Right hindlimb (tissue), 1 donor: ENCODE measurements at regions not wholly inside any gene's neighbourhood (a gene's known extent, or its start where the extent isn't known, plus 50 kb on each side); places are given as distances from the start of the nearest gene placed in this dataset.
"Not testable (repeated sequence)": the region's sequence is repeated elsewhere in the genome, so short reads cannot be mapped to it uniquely, and the experiment has no call there.

Source experiments
- DNase-seq: peaks from one replicate; pipeline ENCODE4 v3.0.0-alpha.2; 2018

GRCh38 chr15:28789401-28790114 is 58.9 kb downstream of the GOLGA6L7 start:
- DNase-seq = peak; percentile 22

DNA sequence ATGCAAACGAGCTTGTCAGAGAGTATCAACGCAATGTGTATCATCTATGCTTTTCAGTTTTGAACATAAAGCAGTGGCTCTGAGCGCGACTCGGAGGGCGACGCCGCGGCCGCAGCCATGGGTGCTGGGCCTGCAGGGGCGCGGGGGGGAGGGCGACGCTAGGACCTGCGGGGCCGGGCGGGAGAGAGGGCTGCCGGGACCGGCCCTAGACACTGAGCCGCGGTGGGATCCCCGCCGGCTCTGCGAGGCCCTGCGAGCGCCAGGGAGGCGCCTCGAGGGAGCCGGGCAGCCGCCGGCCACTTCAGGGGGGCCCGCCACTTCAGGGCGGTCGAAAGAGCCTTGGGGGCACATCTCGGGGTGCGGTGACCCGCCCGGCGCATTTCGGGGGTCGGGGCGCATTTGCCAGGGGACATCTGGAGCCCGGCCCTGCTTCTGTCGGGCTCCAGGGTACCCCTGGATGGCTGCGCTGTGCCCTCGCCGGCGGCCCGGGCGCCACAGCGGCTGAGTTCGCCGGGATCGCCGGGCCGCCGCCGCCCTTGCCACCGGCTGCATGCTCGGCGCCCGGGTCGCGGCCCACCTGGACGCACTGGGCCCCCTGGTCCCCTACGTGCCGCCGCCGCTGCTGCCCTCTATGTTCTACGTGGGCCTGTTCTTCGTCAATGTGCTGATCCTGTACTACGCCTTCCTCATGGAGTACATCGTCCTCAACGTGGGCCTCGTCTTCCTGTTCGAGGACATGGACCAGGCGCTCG is 59.6 kb downstream of the GOLGA6L7 start:
- DNase-seq = not testable (repeated sequence)

- DNase-seq = not testable (repeated sequence)
These were observed 60.3 kb downstream of the GOLGA6L7 start for GRCh38 chr15:28788176-28788575.

DNA sequence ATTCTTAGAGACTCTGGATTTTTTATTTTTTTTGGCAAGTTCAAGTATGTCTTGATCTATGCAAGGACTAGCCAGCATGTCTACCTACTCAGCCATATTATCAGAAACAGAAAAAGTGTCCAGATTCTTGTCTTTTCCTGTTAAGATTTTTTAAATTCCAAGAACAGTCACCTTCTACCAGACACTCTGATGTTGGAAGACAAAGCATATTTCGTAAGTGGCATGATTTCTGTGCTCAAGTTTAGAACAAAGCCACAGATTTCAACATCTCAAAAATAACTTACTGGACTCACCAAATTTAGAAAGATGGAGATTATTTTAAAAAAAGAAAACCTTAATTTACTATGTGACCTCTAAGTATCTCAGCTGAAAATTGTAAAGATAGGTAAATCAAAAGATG is 61.9 kb downstream of the GOLGA6L7 start:
- DNase-seq = no peak

DNA sequence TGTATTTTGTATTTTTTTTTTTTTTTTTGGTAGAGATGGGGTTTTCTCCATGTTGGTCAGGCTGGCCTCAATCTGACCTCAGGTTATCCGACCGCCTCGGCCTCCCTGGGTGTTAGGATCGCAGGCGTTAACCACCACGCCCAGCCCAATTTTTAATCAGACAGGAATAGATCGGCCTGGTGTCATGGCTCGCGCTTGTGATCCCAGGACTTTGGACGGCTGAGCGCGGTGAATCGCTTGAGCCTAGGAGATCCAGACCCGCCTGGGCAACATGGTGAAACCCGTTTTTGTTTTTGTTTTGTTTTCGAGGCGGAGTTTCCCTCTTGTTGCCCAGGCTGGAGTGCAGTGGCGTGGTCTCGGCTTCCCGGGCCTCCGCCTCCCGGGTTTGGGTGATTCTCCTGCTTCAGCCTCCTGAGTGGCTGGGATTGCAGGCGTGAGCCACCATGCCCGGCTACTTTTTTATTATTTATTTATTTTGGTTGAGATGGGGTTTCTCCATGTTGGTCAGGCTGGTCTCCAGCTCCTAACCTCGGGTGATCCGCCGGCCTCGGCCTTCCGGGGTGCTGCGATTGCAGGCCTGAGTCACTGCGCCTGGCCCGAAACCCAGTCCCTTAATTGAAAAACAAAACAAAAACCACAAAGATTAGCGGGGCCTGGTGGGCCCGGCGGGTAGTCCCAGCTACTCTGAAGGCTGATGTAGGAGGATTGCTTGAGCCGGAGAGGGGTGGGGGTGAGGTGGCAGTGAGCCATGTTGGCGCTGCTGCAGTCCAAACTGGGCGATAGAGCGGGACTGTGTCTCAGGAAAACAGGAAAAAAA is 63.9 kb downstream of the GOLGA6L7 start:
- DNase-seq = not testable (repeated sequence)

DNA sequence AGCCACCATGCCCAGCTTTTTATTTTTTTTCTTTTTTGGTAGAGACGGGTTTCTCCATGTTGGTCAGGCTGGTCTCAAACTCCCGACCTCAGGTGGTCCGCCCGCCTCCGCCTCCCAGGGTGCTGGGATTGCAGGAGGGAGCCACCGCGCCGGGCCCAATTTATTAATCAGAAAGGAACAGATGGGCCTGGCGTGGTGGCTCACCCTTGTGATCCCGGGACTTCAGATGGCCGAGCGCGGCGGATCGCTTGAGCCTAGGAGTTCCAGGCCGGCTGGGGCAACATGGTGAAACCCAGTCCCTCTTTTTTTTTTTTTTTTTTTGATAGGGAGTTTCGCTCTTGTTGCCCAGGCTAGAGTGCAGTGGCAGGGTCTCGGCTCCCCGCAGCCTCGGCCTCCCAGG is 64.6 kb downstream of the GOLGA6L7 start:
- DNase-seq = no peak

- DNase-seq = no peak
These were observed 65.0 kb downstream of the GOLGA6L7 start for GRCh38 chr15:28783466-28783865.

DNA sequence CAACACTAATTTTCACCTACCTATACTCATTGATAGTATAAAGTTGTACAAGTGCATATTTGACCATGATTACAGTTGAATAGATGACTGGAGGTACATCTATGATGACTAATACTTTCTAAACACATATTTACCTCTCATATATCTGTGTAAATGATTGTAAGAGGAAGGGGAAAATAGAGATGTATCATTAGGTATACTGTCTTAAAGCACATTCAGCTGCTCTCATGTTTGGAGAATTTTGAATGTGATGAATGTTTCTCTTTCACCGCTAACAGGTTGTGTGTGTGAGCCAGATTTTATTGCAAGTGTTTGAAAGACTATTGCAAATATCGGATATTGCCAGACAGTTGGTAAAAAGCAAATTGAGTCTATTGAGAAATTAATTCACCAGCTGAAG is 66.2 kb upstream of the GOLGA8M start:
- not testable (repeated sequence) for DNase-seq

DNA sequence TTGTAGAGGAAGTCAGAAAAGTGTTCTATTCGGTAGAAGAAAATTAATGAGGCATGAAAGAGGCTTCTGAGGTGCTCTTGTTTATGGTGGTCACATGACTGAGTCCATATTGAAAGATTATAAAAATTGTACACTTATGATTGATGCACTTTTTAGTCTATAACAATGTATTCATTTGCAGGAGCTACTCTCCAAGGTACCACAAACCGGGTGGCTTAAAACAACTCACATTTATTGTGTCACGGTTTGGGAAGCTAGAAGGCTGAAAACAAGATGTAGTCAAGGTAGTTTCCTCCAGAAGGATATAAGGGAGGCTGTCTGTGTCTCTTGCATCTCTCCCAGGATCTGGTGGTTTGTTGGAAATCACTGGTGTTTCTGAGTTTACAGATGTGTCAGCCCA is 60.6 kb upstream of the GOLGA8M start:
- not testable (repeated sequence) for DNase-seq
